ENCODE measurements at regions not wholly inside any gene's neighbourhood (a gene's known extent, or its start where the extent isn't known, plus 50 kb on each side); places are given as distances from the start of the nearest gene placed in this dataset.

- Histone ChIP-seq H3K4me3 (ENCODE audit: low read depth, low read length, poor library complexity, severe bottlenecking) (no peak overlapping the region), H3K4me1 (ENCODE audit: insufficient read depth, low read length, poor library complexity, severe bottlenecking) (no peaks in the 10 kb centered on the region), H3K27me3 (replicated peaks; ENCODE audit: insufficient read depth, low read depth, low read length, poor library complexity) (no peaks in the 10 kb centered on the region), H3K9me3 (ENCODE audit: low read depth, low read length, poor library complexity, severe bottlenecking) (no peaks in the 10 kb centered on the region), H3K36me3 (ENCODE audit: insufficient read depth, low read length, poor library complexity, severe bottlenecking) (no peaks in the 10 kb centered on the region), H3K27ac (ENCODE audit: low read depth, low read length, poor library complexity, severe bottlenecking) (no peak overlapping the region)
- TF ChIP-seq CTCF (conservative IDR thresholded peaks at IDR 0.05; ENCODE audit: low read depth, low read length) (no peak), EZH2 (IDR thresholded peaks at IDR 0.05; ENCODE audit: borderline replicate concordance, low read depth, low read length, poor library complexity, severe bottlenecking) (no peak)
- POLR2A ChIA-PET (ENCODE audit: low non-redundant PET): no interaction called here
- no peak for DNase-seq (ENCODE audit: low spot score)
- intact Hi-C loops (cut with micrococcal nuclease; ENCODE audit: unreplicated experiment): no loop called here
- CTCF ChIA-PET: no interaction called here
- no TSS peak for BruUV-seq (replicated peaks)
These were observed 302.7 kb upstream of the ASIC2 start for GRCh38 chr17:33595828-33596227.

GRCh38 chr17:33596899-33597298 lies 303.8 kb upstream of the ASIC2 start:
- no peak overlapping the region for H3K27ac ChIP-seq (ENCODE audit: low read depth, low read length, poor library complexity, severe bottlenecking)
- H3K9me3 ChIP-seq (ENCODE audit: low read depth, low read length, poor library complexity, severe bottlenecking): no peaks in the 10 kb centered on the region
- no TSS peak for BruUV-seq (replicated peaks)
- TF ChIP-seq CTCF (conservative IDR thresholded peaks at IDR 0.05; ENCODE audit: low read depth, low read length) (no peak), EZH2 (IDR thresholded peaks at IDR 0.05; ENCODE audit: borderline replicate concordance, low read depth, low read length, poor library complexity, severe bottlenecking) (no peak)
- H3K4me3 ChIP-seq (ENCODE audit: low read depth, low read length, poor library complexity, severe bottlenecking): no peak overlapping the region
- intact Hi-C loops (cut with micrococcal nuclease; ENCODE audit: unreplicated experiment): no loop called here
- H3K4me1 ChIP-seq (ENCODE audit: insufficient read depth, low read length, poor library complexity, severe bottlenecking): no peaks in the 10 kb centered on the region
- ChIA-PET POLR2A (ENCODE audit: low non-redundant PET) (no interaction called here), CTCF (no interaction called here)
- DNase-seq (ENCODE audit: low spot score): no peak
- H3K27me3 ChIP-seq (replicated peaks; ENCODE audit: insufficient read depth, low read depth, low read length, poor library complexity): no peaks in the 10 kb centered on the region
- no peaks in the 10 kb centered on the region for H3K36me3 ChIP-seq (ENCODE audit: insufficient read depth, low read length, poor library complexity, severe bottlenecking)

GRCh38 chr17:33598797-33599196 lies 305.7 kb upstream of the ASIC2 start:
- H3K4me3 ChIP-seq (ENCODE audit: low read depth, low read length, poor library complexity, severe bottlenecking): no peak overlapping the region
- DNase-seq (ENCODE audit: low spot score): no peak
- H3K4me1 ChIP-seq (ENCODE audit: insufficient read depth, low read length, poor library complexity, severe bottlenecking): no peaks in the 10 kb centered on the region
- no peak overlapping the region for H3K27ac ChIP-seq (ENCODE audit: low read depth, low read length, poor library complexity, severe bottlenecking)
- POLR2A ChIA-PET (ENCODE audit: low non-redundant PET): no interaction called here
- intact Hi-C loops (cut with micrococcal nuclease; ENCODE audit: unreplicated experiment): no loop called here
- H3K9me3 ChIP-seq (ENCODE audit: low read depth, low read length, poor library complexity, severe bottlenecking): no peaks in the 10 kb centered on the region
- no peaks in the 10 kb centered on the region for H3K36me3 ChIP-seq (ENCODE audit: insufficient read depth, low read length, poor library complexity, severe bottlenecking)
- CTCF ChIA-PET: no interaction called here
- TF ChIP-seq CTCF (conservative IDR thresholded peaks at IDR 0.05; ENCODE audit: low read depth, low read length) (no peak), EZH2 (IDR thresholded peaks at IDR 0.05; ENCODE audit: borderline replicate concordance, low read depth, low read length, poor library complexity, severe bottlenecking) (no peak)
- no peaks in the 10 kb centered on the region for H3K27me3 ChIP-seq (replicated peaks; ENCODE audit: insufficient read depth, low read depth, low read length, poor library complexity)
- BruUV-seq (replicated peaks): no TSS peak
